Breast epithelium (tissue), 3 donors: ENCODE measurements at regions not wholly inside any gene's neighbourhood (a gene's known extent, or its start where the extent isn't known, plus 50 kb on each side); places are given as distances from the start of the nearest gene placed in this dataset.

Experiments used
- CTCF ChIP-seq, 3 donors: fragments of 450-650 bp; IDR thresholded peaks; one replicate each; pipeline ENCODE4 v1.5.1; 2016 to 2017; ENCODE audit warnings: antibody characterized with exemption in 3 of 3, mild to moderate bottlenecking in 3 of 3, moderate library complexity in 3 of 3
- POLR2A ChIP-seq: fragments of 450-650 bp; IDR thresholded peaks from one replicate; pipeline ENCODE4 v1.6.1; 2016; ENCODE audit warnings: antibody characterized with exemption, mild to moderate bottlenecking, moderate library complexity
- POLR2AphosphoS5 ChIP-seq, 3 donors: sonication (generic); formaldehyde crosslinking; IDR thresholded peaks; one replicate each; pipeline ENCODE4 v1.6.1; 2017; ENCODE audit warnings: antibody characterized with exemption in 3 of 3

- no peak for TF ChIP-seq POLR2AphosphoS5 (IDR thresholded peaks at IDR 0.05)
- TF ChIP-seq CTCF (IDR thresholded peaks at IDR 0.05): no peak
- TF ChIP-seq POLR2A: no peak
Observed at GRCh38 chr14:26276757-26277156, 321.1 kb downstream of the NOVA1 start.
